BLaER1 treated with 17β-estradiol and CSF1 and Interleukin-3, amounts not matched to agents 10 nM and 100 nM (cell line): ENCODE measurements at regions not wholly inside any gene's neighbourhood (a gene's known extent, or its start where the extent isn't known, plus 50 kb on each side); places are given as distances from the start of the nearest gene placed in this dataset.

Experiments used
- H3K27ac ChIP-seq, 11 experiments: shearing (Covaris generic); formaldehyde crosslinking; 2 replicates each; pipeline ENCODE4 v1.8.1; 2022
- H3K27me3 ChIP-seq, 11 experiments: shearing (Covaris generic); formaldehyde crosslinking; 2 replicates each; pipeline ENCODE4 v1.8.1; 2022
- H3K36me3 ChIP-seq, 11 experiments: shearing (Covaris generic); formaldehyde crosslinking; 2 replicates each; pipeline ENCODE4 v1.8.1; 2022
- H3K4me1 ChIP-seq, 10 experiments: shearing (Covaris generic); formaldehyde crosslinking; 2 replicates each; pipeline ENCODE4 v1.8.1; 2022
- H3K4me2 ChIP-seq, 11 experiments: shearing (Covaris generic); formaldehyde crosslinking; 2 replicates each; pipeline ENCODE4 v1.8.1; 2022
- H3K4me3 ChIP-seq, 10 experiments: shearing (Covaris generic); formaldehyde crosslinking; 2 replicates each; pipeline ENCODE4 v1.8.1; 2022
- H3K9ac ChIP-seq, 11 experiments: shearing (Covaris generic); formaldehyde crosslinking; 2 replicates each; pipeline ENCODE4 v1.8.1; 2022
- H3K9me3 ChIP-seq, 11 experiments: shearing (Covaris generic); formaldehyde crosslinking; replicated peaks in 1 of 11; 2 replicates each; pipeline ENCODE4 v1.8.1; 2022
- H4K20me1 ChIP-seq, 11 experiments: shearing (Covaris generic); formaldehyde crosslinking; 2 replicates each; pipeline ENCODE4 v1.8.1; 2022
- Cebpa-rat ChIP-seq, 11 experiments: shearing (Covaris generic); IDR thresholded peaks; 2 replicates each; pipeline ENCODE4 v1.8.1; 2022

GRCh38 chr9:89793124-89793495, 188.3 kb downstream of the GADD45G start:
- no peaks in the 10 kb centered on the region for H3K27me3 ChIP-seq
- no peak for TF ChIP-seq Cebpa-rat (IDR thresholded peaks at IDR 0.05)
- H3K27ac ChIP-seq = no peak overlapping the region
- no peaks in the 10 kb centered on the region for H4K20me1 ChIP-seq
- no peaks in the 10 kb centered on the region for H3K9me3 ChIP-seq
- no peak overlapping the region for H3K4me3 ChIP-seq
- H3K4me2 ChIP-seq = no peak overlapping the region
- no peaks in the 10 kb centered on the region for H3K36me3 ChIP-seq
- peaks cover 0 to 12% (median 3%) of the 10 kb centered on the region in 10 experiments; a peak in 8 of 20 replicates for H3K4me1 ChIP-seq
- H3K9ac ChIP-seq = no peak overlapping the region

- Histone ChIP-seq H3K27ac (no peak overlapping the region), H3K4me1 (peaks cover 0 to 16% (median under 1%) of the 10 kb centered on the region in 10 experiments; a peak in 5 of 20 replicates), H3K4me2 (no peak overlapping the region), H3K9me3 (no peaks in the 10 kb centered on the region), H3K36me3 (no peaks in the 10 kb centered on the region), H3K9ac (no peak overlapping the region), H3K4me3 (no peak overlapping the region), H3K27me3 (no peaks in the 10 kb centered on the region), H4K20me1 (no peaks in the 10 kb centered on the region)
- no peak for TF ChIP-seq Cebpa-rat (IDR thresholded peaks at IDR 0.05)
Measured at GRCh38 chr9:89793551-89793950, 188.7 kb downstream of the GADD45G start.

DNA sequence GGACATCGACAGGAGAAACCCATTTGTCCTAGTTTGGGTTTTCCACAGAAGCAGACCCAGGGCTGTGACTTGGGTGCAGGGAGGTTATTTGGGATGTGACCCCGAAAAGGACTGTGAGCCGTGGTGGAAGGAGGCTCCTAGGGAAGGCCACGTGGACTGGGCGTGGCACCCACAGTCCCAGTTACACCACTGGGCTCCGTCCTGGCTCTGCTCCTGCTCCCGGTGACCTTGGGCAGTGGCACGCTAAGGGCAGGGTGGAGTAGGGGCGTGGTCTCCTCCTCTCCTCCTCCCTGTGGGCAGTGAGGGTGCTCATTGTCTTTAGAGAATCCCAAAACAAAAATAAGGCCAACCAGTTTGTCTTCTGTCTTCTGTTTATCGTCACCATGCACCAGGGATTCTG, 190.1 kb downstream of the GADD45G start:
- TF ChIP-seq Cebpa-rat (IDR thresholded peaks at IDR 0.05) = no peak
- H3K4me3 ChIP-seq = no peak overlapping the region
- no peaks in the 10 kb centered on the region for H3K36me3 ChIP-seq
- no peak overlapping the region for H3K9ac ChIP-seq
- H3K27me3 ChIP-seq = no peaks in the 10 kb centered on the region
- no peaks in the 10 kb centered on the region for H3K9me3 ChIP-seq
- peaks cover 0 to 19% (median 2%) of the 10 kb centered on the region in 10 experiments; a peak in 6 of 20 replicates for H3K4me1 ChIP-seq
- H3K4me2 ChIP-seq = no peak overlapping the region
- no peak overlapping the region for H3K27ac ChIP-seq
- H4K20me1 ChIP-seq = no peaks in the 10 kb centered on the region

- no peak overlapping the region for H3K27ac ChIP-seq
- no peaks in the 10 kb centered on the region for H3K9me3 ChIP-seq
- no peaks in the 10 kb centered on the region for H3K27me3 ChIP-seq
- H3K4me3 ChIP-seq = no peak overlapping the region
- H3K9ac ChIP-seq = no peak overlapping the region
- H3K36me3 ChIP-seq = no peaks in the 10 kb centered on the region
- TF ChIP-seq Cebpa-rat (IDR thresholded peaks at IDR 0.05) = no peak
- peaks cover 0 to 20% (median 2%) of the 10 kb centered on the region in 10 experiments; a peak in 6 of 20 replicates for H3K4me1 ChIP-seq
- H4K20me1 ChIP-seq = no peaks in the 10 kb centered on the region
- no peak overlapping the region for H3K4me2 ChIP-seq
Measured at GRCh38 chr9:89795538-89796195, 190.9 kb downstream of the GADD45G start.

- Histone ChIP-seq H3K27ac (no peak overlapping the region), H3K4me1 (peaks cover 0 to 20% (median 2%) of the 10 kb centered on the region in 10 experiments; a peak in 6 of 20 replicates), H3K36me3 (no peaks in the 10 kb centered on the region), H3K4me3 (no peak overlapping the region), H3K27me3 (no peaks in the 10 kb centered on the region), H3K9ac (no peak overlapping the region), H4K20me1 (no peaks in the 10 kb centered on the region), H3K4me2 (no peak overlapping the region), H3K9me3 (no peaks in the 10 kb centered on the region)
- TF ChIP-seq Cebpa-rat (IDR thresholded peaks at IDR 0.05) = no peak
Measured at GRCh38 chr9:89796606-89797005, 191.8 kb downstream of the GADD45G start.

DNA sequence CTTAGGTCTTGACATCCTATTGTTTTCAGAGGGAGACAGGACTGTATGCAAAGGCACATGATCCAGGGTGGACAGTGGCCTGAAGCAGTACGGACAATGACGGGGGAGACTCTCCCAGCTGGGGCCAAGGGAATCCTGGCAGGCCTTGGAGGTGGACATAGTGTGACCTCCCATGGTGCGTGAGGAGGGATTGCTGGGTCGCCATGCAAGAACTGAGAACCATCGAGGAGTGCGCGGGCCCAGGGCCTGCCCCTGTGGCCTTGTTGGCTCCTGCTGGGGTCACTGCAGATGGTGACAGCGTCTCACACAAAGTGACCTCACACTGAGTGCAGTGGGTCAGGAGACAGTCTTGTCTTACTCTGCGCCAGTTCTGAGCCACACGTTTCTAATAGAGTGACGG, 192.4 kb downstream of the GADD45G start:
- H4K20me1 ChIP-seq = no peaks in the 10 kb centered on the region
- TF ChIP-seq Cebpa-rat (IDR thresholded peaks at IDR 0.05) = no peak
- H3K4me3 ChIP-seq = no peak overlapping the region
- no peak overlapping the region for H3K27ac ChIP-seq
- H3K9ac ChIP-seq = no peak overlapping the region
- H3K4me2 ChIP-seq = no peak overlapping the region
- no peaks in the 10 kb centered on the region for H3K36me3 ChIP-seq
- no peaks in the 10 kb centered on the region for H3K9me3 ChIP-seq
- H3K4me1 ChIP-seq = peaks cover 0 to 13% (median under 1%) of the 10 kb centered on the region in 10 experiments; a peak in 5 of 20 replicates
- no peaks in the 10 kb centered on the region for H3K27me3 ChIP-seq

- Histone ChIP-seq H3K4me1 (peaks cover 0 to 9% (median 0%) of the 10 kb centered on the region in 10 experiments; a peak in 5 of 20 replicates), H3K9me3 (no peaks in the 10 kb centered on the region), H3K27ac (no peak overlapping the region), H3K36me3 (no peaks in the 10 kb centered on the region), H3K9ac (no peak overlapping the region), H3K27me3 (no peaks in the 10 kb centered on the region), H3K4me3 (no peak overlapping the region), H4K20me1 (no peaks in the 10 kb centered on the region), H3K4me2 (0 out of 22 replicates have a peak overlapping the region, but pooled peaks of 1 of the 11 experiments have one; percentile 3)
- TF ChIP-seq Cebpa-rat (IDR thresholded peaks at IDR 0.05) = no peak
Measured at GRCh38 chr9:89797937-89798455, 193.2 kb downstream of the GADD45G start.

DNA sequence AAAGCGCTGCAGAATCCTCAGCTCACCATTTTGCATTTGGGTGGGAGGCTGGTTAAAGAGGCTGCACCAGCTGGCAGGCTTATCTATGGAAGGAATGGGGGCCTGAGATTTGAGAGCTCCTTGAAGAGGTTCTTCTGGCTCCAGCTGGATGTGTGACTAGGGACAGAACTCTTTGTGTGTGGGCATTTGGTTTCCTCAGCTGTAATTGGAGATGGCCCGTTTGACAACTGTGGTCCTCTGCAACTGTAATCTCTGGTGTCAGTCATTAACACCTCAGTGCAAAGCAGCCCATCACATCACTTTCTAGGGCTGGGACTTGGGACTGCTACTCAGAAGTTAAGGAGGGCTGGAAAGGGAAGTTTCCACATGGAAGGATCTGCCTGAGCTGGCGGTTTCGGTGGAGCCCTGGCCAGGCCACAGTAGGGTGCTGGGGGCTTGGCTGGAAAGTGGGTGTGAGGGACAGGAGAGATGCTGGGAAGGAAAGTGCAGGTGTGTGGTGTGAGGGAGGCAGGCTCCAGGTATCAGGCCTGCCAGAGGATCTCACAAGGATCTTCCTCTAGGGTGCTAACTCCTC, 193.8 kb downstream of the GADD45G start:
- H3K4me1 ChIP-seq = peaks cover 0 to 16% (median 4%) of the 10 kb centered on the region in 10 experiments; a peak in 7 of 20 replicates
- H3K4me3 ChIP-seq = no peak overlapping the region
- H3K36me3 ChIP-seq = no peaks in the 10 kb centered on the region
- H3K4me2 ChIP-seq = 0 out of 22 replicates have a peak overlapping the region, but pooled peaks of 1 of the 11 experiments have one; percentile 3
- no peaks in the 10 kb centered on the region for H3K27me3 ChIP-seq
- no peak overlapping the region for H3K9ac ChIP-seq
- no peaks in the 10 kb centered on the region for H3K9me3 ChIP-seq
- H3K27ac ChIP-seq = no peak overlapping the region
- no peak for TF ChIP-seq Cebpa-rat (IDR thresholded peaks at IDR 0.05)
- no peaks in the 10 kb centered on the region for H4K20me1 ChIP-seq

DNA sequence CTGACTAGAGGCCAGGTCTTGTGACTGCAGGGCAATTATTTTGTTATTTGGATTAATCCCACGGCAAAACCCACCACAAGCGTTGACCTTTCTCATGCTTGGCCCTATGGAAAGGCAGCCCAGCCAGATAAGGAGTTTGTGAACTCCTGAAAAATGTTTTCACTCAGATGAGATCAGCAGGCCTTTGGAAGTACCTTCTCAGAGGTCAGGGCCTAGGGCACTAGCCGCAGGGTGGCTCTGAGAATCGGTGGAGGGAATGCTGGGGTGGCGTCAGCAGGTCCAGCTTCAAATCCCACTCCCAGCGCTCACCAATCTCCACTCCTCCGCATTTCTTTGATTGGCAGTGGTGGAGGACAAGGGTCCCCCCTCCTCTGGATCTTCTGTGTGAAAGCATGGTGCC, 194.4 kb downstream of the GADD45G start:
- Histone ChIP-seq H3K9ac (no peak overlapping the region), H3K27me3 (no peaks in the 10 kb centered on the region), H3K9me3 (no peaks in the 10 kb centered on the region), H3K4me3 (no peak overlapping the region), H4K20me1 (no peaks in the 10 kb centered on the region), H3K4me1 (peaks cover 0 to 21% (median 5%) of the 10 kb centered on the region in 10 experiments; a peak in 7 of 20 replicates), H3K36me3 (no peaks in the 10 kb centered on the region), H3K27ac (no peak overlapping the region), H3K4me2 (no peak overlapping the region)
- TF ChIP-seq Cebpa-rat (IDR thresholded peaks at IDR 0.05) = no peak
